Retinal pigment epithelial cell (primary cell): ENCODE measurements at regions not wholly inside any gene's neighbourhood (a gene's known extent, or its start where the extent isn't known, plus 50 kb on each side); places are given as distances from the start of the nearest gene placed in this dataset.

Source experiments
- DNase-seq: peaks from one replicate; pipeline ENCODE4 v3.0.0-alpha.2; 2010; ENCODE audit warnings: low read depth
- H3K4me3 ChIP-seq: 2 replicates; pipeline ENCODE4 v1.5.1; 2011; ENCODE audit warnings: mild to moderate bottlenecking, low read length, control low read depth, moderate library complexity
- CTCF ChIP-seq: conservative IDR thresholded peaks from 2 replicates; pipeline ENCODE4 v1.5.1; 2011; ENCODE audit warnings: low read depth, low read length, control low read depth, inconsistent platforms

- TF ChIP-seq CTCF: no peak
- peak; percentile 19 for DNase-seq
Measured at GRCh38 chr2:160674146-160674750, 180.6 kb upstream of the RBMS1 start.

GRCh38 chr2:160679686-160680085 is 186.1 kb upstream of the RBMS1 start:
- no peak for DNase-seq
- no peak overlapping the region for H3K4me3 ChIP-seq
- TF ChIP-seq CTCF: no peak

More at GRCh38 chr2:160674146-160674750, 180.6 kb upstream of the RBMS1 start:
- no peak overlapping the region for H3K4me3 ChIP-seq

GRCh38 chr2:160680294-160680693 is 186.7 kb upstream of the RBMS1 start:
- no peak for TF ChIP-seq CTCF
- no peak for DNase-seq
- no peak overlapping the region for H3K4me3 ChIP-seq

- no peak for DNase-seq
- no peak for TF ChIP-seq CTCF
- H3K4me3 ChIP-seq: no peak overlapping the region
Measured at GRCh38 chr2:160680974-160681373, 187.4 kb upstream of the RBMS1 start.

- no peak overlapping the region for H3K4me3 ChIP-seq
- TF ChIP-seq CTCF: no peak
- no peak for DNase-seq
Measured at GRCh38 chr2:160683206-160683605, 189.6 kb upstream of the RBMS1 start.

- no peak for DNase-seq
- no peak for TF ChIP-seq CTCF
Measured at GRCh38 chr2:160687629-160688028, 194.0 kb upstream of the RBMS1 start.

GRCh38 chr2:160689441-160689840 is 195.8 kb upstream of the RBMS1 start:
- no peak overlapping the region for H3K4me3 ChIP-seq
- no peak for TF ChIP-seq CTCF
- no peak for DNase-seq

More at GRCh38 chr2:160687629-160688028, 194.0 kb upstream of the RBMS1 start:
- no peak overlapping the region for H3K4me3 ChIP-seq
